SH-SY5Y (cell line): ENCODE measurements at regions not wholly inside any gene's neighbourhood (a gene's known extent, or its start where the extent isn't known, plus 50 kb on each side); places are given as distances from the start of the nearest gene placed in this dataset.

ENCODE experiments used
- GATA2 ChIP-seq: IDR thresholded peaks from 2 replicates; pipeline ENCODE4 v1.6.1; 2011; ENCODE audit warnings: mild to moderate bottlenecking, low read depth, low read length
- GATA3 ChIP-seq: IDR thresholded peaks from 2 replicates; pipeline ENCODE4 v1.6.1; 2011; ENCODE audit warnings: low read depth, mild to moderate bottlenecking, low read length, moderate library complexity

DNA sequence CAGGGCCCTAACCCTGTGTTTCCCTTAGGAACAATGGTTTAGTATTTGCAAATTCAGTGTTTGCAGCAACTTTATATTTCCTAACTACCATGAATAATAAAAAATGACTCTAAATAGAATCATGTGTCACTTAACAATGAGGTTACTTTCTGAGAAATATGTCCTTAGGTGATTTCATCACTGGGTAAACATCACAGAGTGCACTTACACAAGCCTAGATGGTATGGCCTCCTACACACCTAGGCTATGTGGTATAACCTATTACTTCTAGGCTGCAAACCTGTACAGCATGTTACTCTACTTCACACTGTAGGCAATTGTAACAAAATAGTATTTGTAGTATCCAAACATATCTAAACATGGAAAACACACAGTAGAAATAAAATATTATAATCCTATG is 1174.6 kb upstream of the LRRTM3 start:
- TF ChIP-seq GATA3 (no peak), GATA2 (no peak)

GRCh38 chr10:65751896-65752295 is 1173.9 kb upstream of the LRRTM3 start:
- TF ChIP-seq GATA2 (no peak), GATA3 (no peak)

GRCh38 chr10:65753532-65753931 is 1172.3 kb upstream of the LRRTM3 start:
- TF ChIP-seq GATA3 (no peak), GATA2 (no peak)

- TF ChIP-seq GATA3 (no peak), GATA2 (no peak)
Observed at GRCh38 chr10:65754112-65754511, 1171.7 kb upstream of the LRRTM3 start.

DNA sequence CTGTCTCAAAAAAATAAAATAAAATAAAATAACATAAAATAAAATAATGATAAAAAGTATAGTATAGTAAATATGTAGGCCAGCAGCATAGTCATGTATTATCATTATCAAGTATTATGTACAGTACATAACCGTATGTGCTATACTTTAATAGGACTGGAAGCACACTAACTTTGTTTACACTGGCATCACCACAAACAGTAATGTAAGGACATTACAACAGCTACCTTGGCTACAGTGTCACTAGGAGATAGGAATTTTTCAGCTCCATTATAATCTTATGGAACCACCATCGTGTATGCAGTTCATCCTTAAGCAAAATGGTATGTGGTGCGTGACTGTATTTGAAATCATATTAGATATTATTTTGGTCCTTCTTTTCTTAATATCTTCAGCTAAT is 1163.5 kb upstream of the LRRTM3 start:
- TF ChIP-seq GATA2 (no peak), GATA3 (no peak)

DNA sequence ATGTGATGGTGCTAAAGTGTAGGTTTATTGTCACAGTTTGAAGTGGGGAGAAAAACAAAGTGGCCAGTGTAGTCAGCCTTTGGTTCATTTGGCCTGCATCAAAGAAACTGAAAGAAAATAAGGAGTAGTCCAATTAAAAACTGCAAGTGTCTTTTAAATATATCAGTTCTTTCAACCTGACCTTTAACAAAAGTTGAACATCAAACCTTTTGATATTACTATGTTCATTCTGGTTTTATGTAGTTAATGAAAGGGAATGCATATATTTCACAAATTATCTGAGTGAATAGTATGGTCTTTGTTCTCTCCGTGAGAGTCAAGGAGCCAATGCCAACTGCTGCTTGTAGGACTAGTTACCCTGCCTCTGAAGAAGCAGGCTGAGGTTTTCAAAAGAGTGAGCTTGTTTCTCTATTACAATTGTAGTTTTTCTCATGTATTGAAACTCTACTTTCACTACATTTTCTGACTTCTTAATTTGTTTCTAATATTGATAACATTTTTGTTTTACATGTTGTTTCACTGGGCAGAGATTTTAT is 1160.8 kb upstream of the LRRTM3 start:
- TF ChIP-seq GATA3 = no peak
- TF ChIP-seq GATA2 = no peak

DNA sequence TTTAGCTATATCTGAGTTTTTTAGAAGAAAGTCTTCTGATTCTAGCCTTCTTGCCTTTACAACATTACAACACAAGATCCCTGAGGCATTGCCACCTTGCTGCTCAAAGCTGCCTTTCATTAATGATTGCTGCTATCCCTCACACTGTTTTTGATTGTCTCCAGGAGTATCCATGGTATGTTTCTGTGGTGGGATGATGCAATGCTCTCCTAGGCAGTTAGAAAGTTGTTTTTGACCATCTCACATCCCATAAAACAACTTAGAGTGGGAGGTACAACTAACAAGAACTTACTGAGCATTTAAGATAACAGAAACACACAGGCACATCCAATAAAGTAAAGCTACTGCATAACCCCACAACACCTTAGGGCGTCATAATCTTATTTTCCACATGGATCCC is 1156.0 kb upstream of the LRRTM3 start:
- TF ChIP-seq GATA3 = no peak
- TF ChIP-seq GATA2 = no peak

DNA sequence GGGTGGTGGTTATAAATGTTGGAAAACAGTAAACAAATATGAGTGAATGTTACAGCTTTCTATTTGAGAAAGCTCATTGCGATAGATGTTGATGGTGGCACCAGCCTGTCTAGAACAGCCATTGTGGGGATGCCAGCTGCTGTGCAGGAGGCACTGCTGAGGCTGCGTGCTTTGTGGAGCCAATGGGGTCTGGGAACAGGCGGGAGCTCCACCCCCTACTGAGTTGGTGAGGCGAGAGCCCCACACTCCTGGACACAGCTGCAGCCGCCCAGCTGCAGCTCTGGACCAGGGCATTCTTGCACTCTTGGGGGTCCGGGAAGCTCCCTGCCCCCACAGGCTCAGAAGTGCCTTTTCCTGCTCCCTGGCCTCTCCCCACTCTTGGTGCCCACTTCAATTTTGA is 1147.1 kb upstream of the LRRTM3 start:
- TF ChIP-seq GATA3 (no peak), GATA2 (no peak)

DNA sequence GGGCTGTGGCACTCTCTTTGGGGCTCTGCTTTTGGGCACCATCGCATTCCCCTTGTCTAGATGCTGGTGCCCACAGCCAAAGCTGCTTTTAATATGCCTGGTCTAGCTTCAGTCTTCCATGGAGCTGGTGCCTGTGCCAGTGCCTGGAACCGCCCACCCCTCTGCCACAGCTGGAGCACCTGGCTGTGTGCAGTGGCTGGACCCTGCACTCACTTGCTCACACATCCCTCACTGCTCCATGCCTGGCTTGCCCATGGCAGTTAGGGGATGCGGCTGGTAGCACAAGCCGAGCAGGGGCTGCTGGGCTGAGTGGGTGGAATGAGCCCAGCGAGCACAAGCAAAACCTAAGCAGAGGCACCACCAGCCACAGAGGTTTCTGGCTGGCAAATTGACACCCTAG is 1145.9 kb upstream of the LRRTM3 start:
- TF ChIP-seq GATA2 (no peak), GATA3 (no peak)

GRCh38 chr10:65786279-65786678 is 1139.6 kb upstream of the LRRTM3 start:
- TF ChIP-seq GATA2 (no peak), GATA3 (no peak)

DNA sequence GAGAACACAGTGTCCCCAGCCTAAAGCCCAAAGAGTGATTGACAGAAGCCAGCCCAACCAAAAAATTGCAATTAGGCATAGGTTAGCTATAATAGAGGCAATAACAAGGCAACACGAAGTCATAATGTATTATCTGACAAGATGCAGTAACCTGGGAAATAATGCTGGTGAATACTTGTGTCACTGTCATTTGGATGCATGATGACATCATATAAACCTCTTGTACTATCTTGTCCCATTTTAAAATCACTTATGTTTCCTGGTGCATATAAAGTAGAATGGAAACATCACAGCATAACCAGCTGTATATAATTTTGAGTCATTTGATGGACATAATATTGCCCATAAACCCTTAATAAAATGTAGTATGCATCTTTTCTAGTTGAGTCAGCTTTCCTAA is 1138.3 kb upstream of the LRRTM3 start:
- TF ChIP-seq GATA2 (no peak), GATA3 (no peak)

DNA sequence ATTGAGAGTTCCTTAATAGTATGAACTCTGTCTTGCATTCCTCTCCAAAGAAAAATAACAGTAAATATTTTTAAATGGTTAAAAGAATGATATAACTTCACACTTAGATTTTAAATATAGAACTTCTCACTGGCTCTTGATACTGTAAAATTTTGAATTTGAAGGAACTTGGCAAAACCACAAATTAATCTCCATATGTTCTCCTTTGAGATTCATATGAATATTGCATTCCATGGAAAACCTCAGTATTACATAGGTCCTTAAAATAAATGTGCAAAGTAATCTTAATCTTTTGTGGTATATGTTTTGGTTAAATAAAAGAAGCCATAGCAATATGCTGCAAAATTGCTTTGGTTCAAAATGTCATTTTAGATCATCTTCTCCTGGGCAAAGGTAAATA is 1137.6 kb upstream of the LRRTM3 start:
- TF ChIP-seq GATA3 (no peak), GATA2 (no peak)

GRCh38 chr10:65791979-65792378 is 1133.9 kb upstream of the LRRTM3 start:
- TF ChIP-seq GATA2 = no peak
- no peak for TF ChIP-seq GATA3

DNA sequence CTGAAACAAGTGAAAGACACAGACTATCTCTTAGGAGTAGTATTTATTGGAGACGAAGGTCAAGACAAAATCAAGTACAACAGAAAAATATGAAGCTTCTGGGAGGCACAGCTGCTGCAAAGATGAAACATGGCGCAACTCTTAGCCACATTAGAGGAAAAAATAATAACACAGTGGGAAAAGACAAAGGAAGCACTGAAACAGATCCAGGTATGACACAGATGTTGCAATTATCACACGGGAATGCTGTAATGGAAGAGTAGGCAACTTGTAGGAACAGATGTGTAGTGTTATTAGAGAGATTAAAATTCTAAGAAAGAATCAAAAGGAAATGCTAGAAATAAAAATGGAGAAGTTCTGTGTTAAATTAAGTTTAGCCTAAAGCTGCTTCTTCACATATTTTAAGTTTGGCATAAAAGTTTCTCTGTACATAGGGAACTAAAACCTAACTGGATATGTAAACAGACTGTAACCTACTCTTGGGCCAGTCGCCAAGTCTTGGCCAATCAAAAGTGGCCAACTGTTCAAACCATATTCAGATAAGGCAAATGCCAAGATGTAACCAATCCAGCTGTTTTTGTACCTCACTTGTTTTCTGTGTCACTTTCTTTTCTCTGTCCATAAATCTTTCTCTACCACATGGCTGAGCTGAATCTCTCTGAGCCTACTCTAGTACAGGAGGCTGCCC is 1132.0 kb upstream of the LRRTM3 start:
- TF ChIP-seq GATA2 (no peak), GATA3 (no peak)

- no peak for TF ChIP-seq GATA3
- no peak for TF ChIP-seq GATA2
Observed at GRCh38 chr10:65796472-65796871, 1129.4 kb upstream of the LRRTM3 start.

GRCh38 chr10:65798133-65798532 is 1127.7 kb upstream of the LRRTM3 start:
- TF ChIP-seq GATA2 (no peak), GATA3 (no peak)

- TF ChIP-seq GATA3 (no peak), GATA2 (no peak)
Observed at GRCh38 chr10:65802391-65802790, 1123.4 kb upstream of the LRRTM3 start.
